ENCODE measurements at regions not wholly inside any gene's neighbourhood (a gene's known extent, or its start where the extent isn't known, plus 50 kb on each side); places are given as distances from the start of the nearest gene placed in this dataset.

DNA sequence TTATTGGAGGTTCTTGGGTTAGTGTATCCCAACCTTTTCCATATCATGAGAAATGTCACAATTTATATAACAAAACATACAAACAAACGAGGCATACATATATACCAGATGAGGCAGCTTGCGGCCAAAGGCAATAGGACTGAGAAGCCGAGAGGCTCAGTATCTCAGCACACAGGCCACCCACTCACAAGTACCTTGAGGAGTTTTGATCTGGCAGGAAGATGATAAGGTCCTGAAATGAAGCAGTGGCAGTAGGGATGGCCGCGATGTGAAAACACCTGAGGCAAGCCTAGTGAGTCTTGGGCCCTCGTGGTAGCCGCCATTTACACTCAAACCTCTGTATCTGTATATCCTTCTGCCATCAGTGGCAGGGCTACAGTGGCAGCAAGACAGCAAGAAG, 55.3 kb upstream of the PRPS1 start:
- Histone ChIP-seq H3K79me2 (ENCODE audit: insufficient read depth, low read depth) (no peaks in the 10 kb centered on the region), H2AFZ (ENCODE audit: low read depth) (no peak overlapping the region), H3K27ac (no peak overlapping the region), H3K36me3 (ENCODE audit: insufficient read depth) (no peaks in the 10 kb centered on the region), H3K4me2 (no peak overlapping the region), H3K27me3 (ENCODE audit: insufficient read depth, low read depth) (no peaks in the 10 kb centered on the region), H3K4me1 (ENCODE audit: low read depth, poor library complexity, severe bottlenecking) (no peaks in the 10 kb centered on the region), H4K20me1 (ENCODE audit: insufficient read depth) (no peaks in the 10 kb centered on the region), H3K4me3 (IDR thresholded peaks at IDR 0.05; ENCODE audit: insufficient read depth, low read depth, low read length) (no peak overlapping the region), H3K9ac (no peak overlapping the region)
- TF ChIP-seq, protein P1, sequence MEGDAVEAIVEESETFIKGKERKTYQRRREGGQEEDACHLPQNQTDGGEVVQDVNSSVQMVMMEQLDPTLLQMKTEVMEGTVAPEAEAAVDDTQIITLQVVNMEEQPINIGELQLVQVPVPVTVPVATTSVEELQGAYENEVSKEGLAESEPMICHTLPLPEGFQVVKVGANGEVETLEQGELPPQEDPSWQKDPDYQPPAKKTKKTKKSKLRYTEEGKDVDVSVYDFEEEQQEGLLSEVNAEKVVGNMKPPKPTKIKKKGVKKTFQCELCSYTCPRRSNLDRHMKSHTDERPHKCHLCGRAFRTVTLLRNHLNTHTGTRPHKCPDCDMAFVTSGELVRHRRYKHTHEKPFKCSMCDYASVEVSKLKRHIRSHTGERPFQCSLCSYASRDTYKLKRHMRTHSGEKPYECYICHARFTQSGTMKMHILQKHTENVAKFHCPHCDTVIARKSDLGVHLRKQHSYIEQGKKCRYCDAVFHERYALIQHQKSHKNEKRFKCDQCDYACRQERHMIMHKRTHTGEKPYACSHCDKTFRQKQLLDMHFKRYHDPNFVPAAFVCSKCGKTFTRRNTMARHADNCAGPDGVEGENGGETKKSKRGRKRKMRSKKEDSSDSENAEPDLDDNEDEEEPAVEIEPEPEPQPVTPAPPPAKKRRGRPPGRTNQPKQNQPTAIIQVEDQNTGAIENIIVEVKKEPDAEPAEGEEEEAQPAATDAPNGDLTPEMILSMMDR (conservative IDR thresholded peaks at IDR 0.05; ENCODE audit: low read depth, low read length): no peak

DNA sequence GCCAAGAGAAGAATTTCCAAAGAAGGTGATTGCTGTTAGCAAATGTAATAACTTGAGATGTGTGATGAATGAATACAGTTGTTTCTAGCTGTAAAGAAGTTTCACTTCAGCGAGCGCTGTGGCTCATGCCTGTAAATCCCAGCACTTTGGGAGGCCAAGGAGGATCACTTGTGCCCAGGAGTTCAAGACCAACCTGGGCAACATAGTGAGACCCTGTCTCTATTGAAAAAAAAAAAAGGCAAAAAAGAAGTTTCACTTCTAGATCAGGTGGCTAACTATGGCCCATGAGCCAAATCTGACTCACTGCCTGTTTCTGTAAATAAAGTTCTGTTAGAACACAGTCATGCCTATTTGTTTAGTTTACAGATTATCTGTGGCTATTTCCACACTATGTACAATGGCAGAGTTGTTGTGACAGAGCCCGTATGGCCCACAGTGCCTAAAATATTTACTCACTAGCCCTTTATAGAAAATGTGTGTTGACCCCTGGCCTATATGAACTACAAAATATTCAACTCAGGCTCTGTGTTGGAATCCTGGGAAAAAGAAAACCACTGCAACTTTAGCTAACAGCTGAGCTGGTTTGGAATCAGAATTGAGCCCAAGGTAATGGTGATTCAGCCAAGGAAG, 54.1 kb upstream of the PRPS1 start:
- TF ChIP-seq, protein P1 (conservative IDR thresholded peaks at IDR 0.05; ENCODE audit: low read depth, low read length): no peak
- Histone ChIP-seq H3K4me2 (no peak overlapping the region), H4K20me1 (ENCODE audit: insufficient read depth) (no peaks in the 10 kb centered on the region), H2AFZ (ENCODE audit: low read depth) (no peak overlapping the region), H3K79me2 (ENCODE audit: insufficient read depth, low read depth) (no peaks in the 10 kb centered on the region), H3K9ac (no peak overlapping the region), H3K27me3 (ENCODE audit: insufficient read depth, low read depth) (no peaks in the 10 kb centered on the region), H3K27ac (no peak overlapping the region), H3K4me1 (ENCODE audit: low read depth, poor library complexity, severe bottlenecking) (no peaks in the 10 kb centered on the region), H3K4me3 (IDR thresholded peaks at IDR 0.05; ENCODE audit: insufficient read depth, low read depth, low read length) (no peak overlapping the region), H3K36me3 (ENCODE audit: insufficient read depth) (no peaks in the 10 kb centered on the region)

DNA sequence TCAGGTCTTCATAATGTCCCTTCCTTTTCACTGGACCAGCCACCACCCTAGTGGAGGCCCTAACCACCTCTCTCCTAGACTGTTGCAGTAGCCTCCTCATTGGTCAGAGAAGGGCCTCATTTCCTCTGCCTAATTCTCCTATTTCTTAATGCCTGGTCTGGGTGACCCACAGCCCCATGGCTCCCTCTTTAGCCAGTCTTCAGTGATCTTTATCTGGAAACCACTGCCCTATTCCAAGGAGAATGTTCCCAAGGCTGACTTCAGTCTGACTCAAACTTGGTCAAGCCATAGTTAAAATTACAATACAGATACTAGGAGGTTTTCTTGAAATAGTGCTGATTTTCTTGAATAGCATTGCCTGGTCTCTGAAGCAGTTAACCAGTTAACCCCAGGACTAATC, 53.6 kb upstream of the PRPS1 start:
- Histone ChIP-seq H3K27me3 (ENCODE audit: insufficient read depth, low read depth) (no peaks in the 10 kb centered on the region), H3K36me3 (ENCODE audit: insufficient read depth) (no peaks in the 10 kb centered on the region), H3K9ac (no peak overlapping the region), H2AFZ (ENCODE audit: low read depth) (no peak overlapping the region), H3K4me3 (IDR thresholded peaks at IDR 0.05; ENCODE audit: insufficient read depth, low read depth, low read length) (no peak overlapping the region), H3K79me2 (ENCODE audit: insufficient read depth, low read depth) (no peaks in the 10 kb centered on the region), H3K4me2 (no peak overlapping the region), H3K4me1 (ENCODE audit: low read depth, poor library complexity, severe bottlenecking) (no peaks in the 10 kb centered on the region), H3K27ac (no peak overlapping the region), H4K20me1 (ENCODE audit: insufficient read depth) (no peaks in the 10 kb centered on the region)
- TF ChIP-seq, protein P1 (conservative IDR thresholded peaks at IDR 0.05; ENCODE audit: low read depth, low read length): no peak

DNA sequence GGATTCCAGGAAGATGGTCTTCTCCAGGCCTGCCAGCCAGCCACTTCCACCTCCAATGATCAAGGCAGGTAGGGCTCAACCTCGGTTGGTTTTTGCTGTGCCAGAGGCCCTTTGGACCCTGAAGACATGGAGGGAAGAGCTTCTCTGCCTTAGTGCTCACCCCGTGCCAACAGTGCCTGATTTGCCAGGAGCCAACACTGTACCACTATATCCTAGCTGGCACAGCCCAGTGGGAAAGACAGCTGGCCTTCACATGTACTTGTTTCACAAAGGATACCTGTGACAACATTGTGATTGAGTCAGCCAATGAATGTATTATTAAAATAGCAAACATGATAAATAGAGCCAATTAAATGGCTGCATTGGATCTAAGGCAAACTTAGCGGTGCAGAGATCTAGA, 51.9 kb upstream of the PRPS1 start:
- no peak overlapping the region for H3K4me3 ChIP-seq (IDR thresholded peaks at IDR 0.05; ENCODE audit: insufficient read depth, low read depth, low read length)
- H3K27me3 ChIP-seq (ENCODE audit: insufficient read depth, low read depth): no peaks in the 10 kb centered on the region

More for the DNA sequence above, 51.9 kb upstream of the PRPS1 start:
- Histone ChIP-seq H3K79me2 (ENCODE audit: insufficient read depth, low read depth) (no peaks in the 10 kb centered on the region), H3K36me3 (ENCODE audit: insufficient read depth) (no peaks in the 10 kb centered on the region), H2AFZ (ENCODE audit: low read depth) (no peak overlapping the region), H3K4me2 (no peak overlapping the region), H4K20me1 (ENCODE audit: insufficient read depth) (no peaks in the 10 kb centered on the region), H3K9ac (no peak overlapping the region), H3K27ac (no peak overlapping the region), H3K4me1 (ENCODE audit: low read depth, poor library complexity, severe bottlenecking) (no peaks in the 10 kb centered on the region)
- TF ChIP-seq, protein P1 (conservative IDR thresholded peaks at IDR 0.05; ENCODE audit: low read depth, low read length): no peak
